Lower leg skin (tissue), 3 donors: ENCODE measurements at regions not wholly inside any gene's neighbourhood (a gene's known extent, or its start where the extent isn't known, plus 50 kb on each side); places are given as distances from the start of the nearest gene placed in this dataset.

Experiments used
- POLR2A ChIP-seq, 2 donors: fragments of 450-650 bp; IDR thresholded peaks; one replicate each; pipeline ENCODE4 v1.6.1; 2016 to 2017; ENCODE audit warnings: antibody characterized with exemption in 2 of 2, mild to moderate bottlenecking in 1 of 2, moderate library complexity in 1 of 2
- TF ChIP-seq, protein P1 (sequence below), 3 donors: fragments of 450-650 bp; IDR thresholded peaks; one replicate each; pipeline ENCODE4 v1.5.1; 2016; ENCODE audit warnings: antibody characterized with exemption in 3 of 3, mild to moderate bottlenecking in 3 of 3, moderate library complexity in 2 of 3

DNA sequence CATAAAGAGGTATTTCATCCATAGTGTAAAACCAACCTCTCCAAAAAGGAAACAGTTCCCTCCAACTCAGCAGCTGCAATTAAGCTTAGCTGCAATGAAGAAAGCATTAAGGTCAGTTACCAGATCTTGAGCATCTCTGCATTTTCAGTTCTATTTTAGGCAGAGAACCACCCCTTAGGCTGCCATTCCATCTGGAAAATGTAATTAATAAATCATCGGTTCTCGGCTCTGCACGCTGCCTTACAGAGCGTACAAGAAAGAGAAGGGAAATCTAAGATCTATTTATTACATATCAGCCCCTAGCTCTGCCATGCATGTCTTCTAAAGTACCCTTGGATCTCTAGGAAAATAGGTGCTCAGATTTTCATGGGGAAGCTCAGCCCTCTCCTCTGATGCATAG, 71.5 kb downstream of the RCN1 start:
- no peak for TF ChIP-seq POLR2A (IDR thresholded peaks at IDR 0.05)
- TF ChIP-seq, protein P1, sequence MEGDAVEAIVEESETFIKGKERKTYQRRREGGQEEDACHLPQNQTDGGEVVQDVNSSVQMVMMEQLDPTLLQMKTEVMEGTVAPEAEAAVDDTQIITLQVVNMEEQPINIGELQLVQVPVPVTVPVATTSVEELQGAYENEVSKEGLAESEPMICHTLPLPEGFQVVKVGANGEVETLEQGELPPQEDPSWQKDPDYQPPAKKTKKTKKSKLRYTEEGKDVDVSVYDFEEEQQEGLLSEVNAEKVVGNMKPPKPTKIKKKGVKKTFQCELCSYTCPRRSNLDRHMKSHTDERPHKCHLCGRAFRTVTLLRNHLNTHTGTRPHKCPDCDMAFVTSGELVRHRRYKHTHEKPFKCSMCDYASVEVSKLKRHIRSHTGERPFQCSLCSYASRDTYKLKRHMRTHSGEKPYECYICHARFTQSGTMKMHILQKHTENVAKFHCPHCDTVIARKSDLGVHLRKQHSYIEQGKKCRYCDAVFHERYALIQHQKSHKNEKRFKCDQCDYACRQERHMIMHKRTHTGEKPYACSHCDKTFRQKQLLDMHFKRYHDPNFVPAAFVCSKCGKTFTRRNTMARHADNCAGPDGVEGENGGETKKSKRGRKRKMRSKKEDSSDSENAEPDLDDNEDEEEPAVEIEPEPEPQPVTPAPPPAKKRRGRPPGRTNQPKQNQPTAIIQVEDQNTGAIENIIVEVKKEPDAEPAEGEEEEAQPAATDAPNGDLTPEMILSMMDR (IDR thresholded peaks at IDR 0.05), result no peak
